ENCODE measurements at regions not wholly inside any gene's neighbourhood (a gene's known extent, or its start where the extent isn't known, plus 50 kb on each side); places are given as distances from the start of the nearest gene placed in this dataset.

DNA sequence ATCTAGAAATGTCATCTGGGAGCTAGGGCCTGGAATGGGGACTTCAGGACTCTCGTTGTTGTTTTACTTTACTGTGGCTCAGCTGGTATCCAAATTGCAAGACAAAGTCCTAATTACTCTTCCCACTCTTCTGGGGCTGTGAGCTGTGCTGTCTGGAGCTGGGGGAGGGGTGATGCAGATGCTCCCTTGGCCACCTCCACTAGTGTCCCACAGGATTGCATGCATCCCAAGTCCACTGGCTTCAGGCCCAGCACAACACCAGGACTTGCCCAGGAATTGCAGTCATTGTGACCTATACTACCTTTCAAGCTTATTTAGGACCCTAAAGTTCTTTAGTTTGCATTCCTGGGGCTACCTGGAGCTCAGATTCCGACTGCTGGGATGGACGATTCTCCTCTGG, 366.1 kb upstream of the FAM47C start:
- Mint-ChIP-seq H3K4me3 (no peak overlapping the region), H3K27me3 (ENCODE audit: low read depth in 2 of 2) (no peaks in the 10 kb centered on the region), H3K36me3 (no peaks in the 10 kb centered on the region), H3K27ac (no peak overlapping the region), H3K9me3 (peaks cover 0 to 2% of the 10 kb centered on the region in 2 donors), H3K4me1 (no peaks in the 10 kb centered on the region)
- DNase-seq (no peak), ATAC-seq (no peak)
- no peaks in the 10 kb centered on the region for H3K4me1 ChIP-seq (ENCODE audit: control insufficient read depth, insufficient read depth, low read length)
- intact Hi-C loops (cut with micrococcal nuclease): no loop called here
- H3K27ac ChIP-seq (ENCODE audit: low read length): no peak overlapping the region
- no peak for TF ChIP-seq CTCF (IDR thresholded peaks at IDR 0.05)
- 58% methylated on average over 3 of the region's 3 CpGs for WGBS (ENCODE audit: insufficient coverage)
- H3K9me3 ChIP-seq (ENCODE audit: control insufficient read depth, insufficient read depth, low read length): peaks cover 5% of the 10 kb centered on the region
- no peak overlapping the region for H3K4me3 ChIP-seq (ENCODE audit: low read length)
- H3K36me3 ChIP-seq (ENCODE audit: control insufficient read depth, insufficient read depth, low read length): no peaks in the 10 kb centered on the region
- no peaks in the 10 kb centered on the region for H3K27me3 ChIP-seq (ENCODE audit: control insufficient read depth, insufficient read depth, low read length)

DNA sequence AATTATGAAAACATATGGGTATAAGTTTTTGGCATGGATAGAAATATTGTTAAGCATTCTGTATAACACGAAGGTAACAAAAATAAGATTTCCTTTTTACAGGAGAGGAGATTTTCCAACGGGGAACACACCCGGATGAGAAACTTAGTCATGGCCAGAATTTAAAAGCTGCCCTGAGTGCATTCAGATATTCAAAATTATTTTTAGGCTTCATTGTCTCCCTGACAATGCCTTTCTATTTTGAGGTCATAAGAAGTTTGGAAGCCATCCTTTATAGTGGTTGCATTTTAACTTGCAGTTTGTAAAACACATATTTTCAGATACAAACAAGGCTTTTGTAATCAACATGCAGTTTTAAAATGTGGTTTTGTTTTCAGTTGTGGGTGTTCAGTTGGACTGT, 357.5 kb upstream of the FAM47C start:
- intact Hi-C loops (cut with micrococcal nuclease): no loop called here
- TF ChIP-seq CTCF (IDR thresholded peaks at IDR 0.05): no peak
- Mint-ChIP-seq H3K4me1 (no peaks in the 10 kb centered on the region), H3K27ac (no peak overlapping the region), H3K9me3 (peaks cover 0 to 3% of the 10 kb centered on the region in 2 donors), H3K36me3 (no peaks in the 10 kb centered on the region), H3K27me3 (ENCODE audit: low read depth in 2 of 2) (no peaks in the 10 kb centered on the region), H3K4me3 (no peak overlapping the region)
- ATAC-seq (no peak), DNase-seq (no peak)
- H3K9me3 ChIP-seq (ENCODE audit: control insufficient read depth, insufficient read depth, low read length): no peaks in the 10 kb centered on the region
- no peaks in the 10 kb centered on the region for H3K4me1 ChIP-seq (ENCODE audit: control insufficient read depth, insufficient read depth, low read length)
- H3K4me3 ChIP-seq (ENCODE audit: low read length): no peak overlapping the region
- no peaks in the 10 kb centered on the region for H3K36me3 ChIP-seq (ENCODE audit: control insufficient read depth, insufficient read depth, low read length)
- H3K27ac ChIP-seq (ENCODE audit: low read length): no peak overlapping the region
- H3K27me3 ChIP-seq (ENCODE audit: control insufficient read depth, insufficient read depth, low read length): no peaks in the 10 kb centered on the region
- WGBS (ENCODE audit: insufficient coverage): 93% methylated on average over 2 of the region's 3 CpGs

- H3K4me1 ChIP-seq (ENCODE audit: control insufficient read depth, insufficient read depth, low read length): no peaks in the 10 kb centered on the region
- Mint-ChIP-seq H3K4me3 (no peak overlapping the region), H3K27me3 (ENCODE audit: low read depth in 2 of 2) (peaks cover 0 to 7% of the 10 kb centered on the region in 2 donors), H3K27ac (no peak overlapping the region), H3K36me3 (no peaks in the 10 kb centered on the region), H3K4me1 (no peaks in the 10 kb centered on the region), H3K9me3 (peaks cover 2 to 6% of the 10 kb centered on the region in 2 donors)
- no peaks in the 10 kb centered on the region for H3K36me3 ChIP-seq (ENCODE audit: control insufficient read depth, insufficient read depth, low read length)
- no peaks in the 10 kb centered on the region for H3K9me3 ChIP-seq (ENCODE audit: control insufficient read depth, insufficient read depth, low read length)
- H3K4me3 ChIP-seq (ENCODE audit: low read length): no peak overlapping the region
- TF ChIP-seq CTCF (IDR thresholded peaks at IDR 0.05): no peak
- WGBS (ENCODE audit: insufficient coverage): no CpG with 5 or more reads among the region's 1 CpG
- DNase-seq: no peak
- intact Hi-C loops (cut with micrococcal nuclease): no loop called here
- ATAC-seq: no peak
- H3K27me3 ChIP-seq (ENCODE audit: control insufficient read depth, insufficient read depth, low read length): no peaks in the 10 kb centered on the region
- H3K27ac ChIP-seq (ENCODE audit: low read length): no peak overlapping the region
These were observed 324.7 kb upstream of the FAM47C start for GRCh38 chrX:36683507-36683906.

- Mint-ChIP-seq H3K4me3 (no peak overlapping the region), H3K36me3 (no peaks in the 10 kb centered on the region), H3K9me3 (peaks cover 2 to 6% of the 10 kb centered on the region in 2 donors), H3K27me3 (ENCODE audit: low read depth in 2 of 2) (peaks cover 0 to 7% of the 10 kb centered on the region in 2 donors), H3K27ac (no peak overlapping the region), H3K4me1 (no peaks in the 10 kb centered on the region)
- H3K27ac ChIP-seq (ENCODE audit: low read length): no peak overlapping the region
- no peaks in the 10 kb centered on the region for H3K9me3 ChIP-seq (ENCODE audit: control insufficient read depth, insufficient read depth, low read length)
- DNase-seq: no peak
- H3K36me3 ChIP-seq (ENCODE audit: control insufficient read depth, insufficient read depth, low read length): no peaks in the 10 kb centered on the region
- ATAC-seq: no peak
- intact Hi-C loops (cut with micrococcal nuclease): no loop called here
- H3K4me1 ChIP-seq (ENCODE audit: control insufficient read depth, insufficient read depth, low read length): no peaks in the 10 kb centered on the region
- H3K4me3 ChIP-seq (ENCODE audit: low read length): no peak overlapping the region
- no peak for TF ChIP-seq CTCF (IDR thresholded peaks at IDR 0.05)
- no peaks in the 10 kb centered on the region for H3K27me3 ChIP-seq (ENCODE audit: control insufficient read depth, insufficient read depth, low read length)
These were observed 324.1 kb upstream of the FAM47C start for GRCh38 chrX:36684053-36684452.
